ENCODE measurements at regions not wholly inside any gene's neighbourhood (a gene's known extent, or its start where the extent isn't known, plus 50 kb on each side); places are given as distances from the start of the nearest gene placed in this dataset.

- TF ChIP-seq, protein P1, sequence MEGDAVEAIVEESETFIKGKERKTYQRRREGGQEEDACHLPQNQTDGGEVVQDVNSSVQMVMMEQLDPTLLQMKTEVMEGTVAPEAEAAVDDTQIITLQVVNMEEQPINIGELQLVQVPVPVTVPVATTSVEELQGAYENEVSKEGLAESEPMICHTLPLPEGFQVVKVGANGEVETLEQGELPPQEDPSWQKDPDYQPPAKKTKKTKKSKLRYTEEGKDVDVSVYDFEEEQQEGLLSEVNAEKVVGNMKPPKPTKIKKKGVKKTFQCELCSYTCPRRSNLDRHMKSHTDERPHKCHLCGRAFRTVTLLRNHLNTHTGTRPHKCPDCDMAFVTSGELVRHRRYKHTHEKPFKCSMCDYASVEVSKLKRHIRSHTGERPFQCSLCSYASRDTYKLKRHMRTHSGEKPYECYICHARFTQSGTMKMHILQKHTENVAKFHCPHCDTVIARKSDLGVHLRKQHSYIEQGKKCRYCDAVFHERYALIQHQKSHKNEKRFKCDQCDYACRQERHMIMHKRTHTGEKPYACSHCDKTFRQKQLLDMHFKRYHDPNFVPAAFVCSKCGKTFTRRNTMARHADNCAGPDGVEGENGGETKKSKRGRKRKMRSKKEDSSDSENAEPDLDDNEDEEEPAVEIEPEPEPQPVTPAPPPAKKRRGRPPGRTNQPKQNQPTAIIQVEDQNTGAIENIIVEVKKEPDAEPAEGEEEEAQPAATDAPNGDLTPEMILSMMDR (IDR thresholded peaks at IDR 0.05; ENCODE audit: low read length), result no peak
- TF ChIP-seq EZH2 (optimal IDR thresholded peaks at IDR 0.05; ENCODE audit: low read depth, low read length), result no peak
- TF ChIP-seq EZH2phosphoT487 (IDR thresholded peaks at IDR 0.05; ENCODE audit: low read length), result no peak
Measured at GRCh38 chr15:95868970-95869369, 461.5 kb upstream of the NR2F2 start.

All from MM.1S (cell line).